H1 (cell line): ENCODE measurements at regions not wholly inside any gene's neighbourhood (a gene's known extent, or its start where the extent isn't known, plus 50 kb on each side); places are given as distances from the start of the nearest gene placed in this dataset.

Source experiments
- GTF2F1 ChIP-seq: IDR thresholded peaks from 2 replicates; pipeline ENCODE4 v1.6.1; 2012; ENCODE audit warnings: low read depth, low read length, improper control_type of control experiment, borderline replicate concordance
- SUZ12 ChIP-seq: fragments of 200-600 bp; sonication (generic); IDR thresholded peaks from 2 replicates; pipeline ENCODE4 v1.6.1; 2012; ENCODE audit warnings: mild to moderate bottlenecking, inconsistent platforms, low read length, moderate library complexity, mixed read lengths

- TF ChIP-seq SUZ12, result no peak
- no peak for TF ChIP-seq GTF2F1
- TF ChIP-seq, all 59 proteins: peak for 0
Observed at GRCh38 chr12:13606290-13606689, 375.1 kb downstream of the GRIN2B start (continued).
